Endodermal cell (in vitro differentiated cells): ENCODE measurements at regions not wholly inside any gene's neighbourhood (a gene's known extent, or its start where the extent isn't known, plus 50 kb on each side); places are given as distances from the start of the nearest gene placed in this dataset.

Source experiments
- DNase-seq: peaks from one replicate; pipeline ENCODE4 v3.0.0-alpha.2; 2017
- H3K27ac ChIP-seq: 2 replicates; pipeline ENCODE4 v1.5.1; 2013; ENCODE audit warnings: mild to moderate bottlenecking, low read depth, low read length, moderate library complexity
- H3K27me3 ChIP-seq: 2 replicates; pipeline ENCODE4 v1.6.1; 2013; ENCODE audit warnings: mild to moderate bottlenecking, low read length, moderate library complexity; ENCODE audit not compliant: insufficient read depth, control insufficient read depth, poor library complexity, severe bottlenecking
- H3K36me3 ChIP-seq: 2 replicates; pipeline ENCODE4 v1.7.0; 2013; ENCODE audit warnings: mild to moderate bottlenecking, low read length, moderate library complexity; ENCODE audit not compliant: control insufficient read depth, insufficient read depth
- H3K4me1 ChIP-seq: one replicate; pipeline ENCODE4 v1.7.0; 2013; ENCODE audit warnings: low read length; ENCODE audit not compliant: control insufficient read depth, insufficient read depth
- H3K4me3 ChIP-seq: 2 replicates; pipeline ENCODE4 v1.5.1; 2013; ENCODE audit warnings: mild to moderate bottlenecking, low read length, moderate library complexity
- H3K9ac ChIP-seq: 2 replicates; pipeline ENCODE4 v1.6.1; 2013; ENCODE audit warnings: mild to moderate bottlenecking, low read length, moderate library complexity; ENCODE audit not compliant: poor library complexity, severe bottlenecking; ENCODE audit errors: extremely low read depth
- H3K9me3 ChIP-seq: 2 replicates; pipeline ENCODE4 v1.6.1; 2013; ENCODE audit warnings: mild to moderate bottlenecking, low read length, moderate library complexity; ENCODE audit not compliant: control insufficient read depth
- H3K27ac Mint-ChIP-seq: 2 replicates; pipeline ENCODE4 v1.8.0; 2020; ENCODE audit warnings: mixed read lengths
- H3K27me3 Mint-ChIP-seq: 2 replicates; pipeline ENCODE4 v1.8.0; 2021; ENCODE audit warnings: mild to moderate bottlenecking, mixed read lengths; ENCODE audit not compliant: insufficient read depth
- H3K36me3 Mint-ChIP-seq: 2 replicates; pipeline ENCODE4 v1.8.0; 2020; ENCODE audit warnings: low read depth, mixed read lengths
- H3K4me1 Mint-ChIP-seq: 2 replicates; pipeline ENCODE4 v1.8.0; 2020; ENCODE audit warnings: mixed read lengths
- H3K4me3 Mint-ChIP-seq: 2 replicates; pipeline ENCODE4 v1.8.0; 2020; ENCODE audit warnings: mild to moderate bottlenecking, moderate library complexity, mixed read lengths
- H3K9me3 Mint-ChIP-seq: 2 replicates; pipeline ENCODE4 v1.8.0; 2020; ENCODE audit warnings: mild to moderate bottlenecking, mixed read lengths
- CTCF ChIP-seq: fragments of 200-600 bp; sonication (generic); conservative IDR thresholded peaks from 2 replicates; pipeline ENCODE4 v1.5.0; 2021; ENCODE audit warnings: antibody characterized with exemption, mild to moderate bottlenecking
- WGBS, 2 experiments: methylation state at CpG; one replicate each; pipeline versions ENCODE4 v1.1.5 to v1.1.7; 2013; ENCODE audit warnings: missing lambda C conversion rate in 2 of 2, mixed read lengths in 1 of 2; ENCODE audit not compliant: insufficient coverage in 1 of 2, insufficient read length in 1 of 2; 5-methylcytosine and 5-hydroxymethylcytosine counted together

GRCh38 chrX:7201496-7201895 lies 53.5 kb upstream of the PUDP start:
- no peaks in the 10 kb centered on the region for H3K9me3 Mint-ChIP-seq
- no peak overlapping the region for H3K27ac Mint-ChIP-seq
- H3K27me3 Mint-ChIP-seq: no peaks in the 10 kb centered on the region
- Histone ChIP-seq H3K27me3 (no peaks in the 10 kb centered on the region), H3K27ac (no peak overlapping the region), H3K9ac (no peak overlapping the region), H3K36me3 (no peaks in the 10 kb centered on the region), H3K9me3 (no peaks in the 10 kb centered on the region), H3K4me3 (no peak overlapping the region), H3K4me1 (no peaks in the 10 kb centered on the region)
- H3K4me3 Mint-ChIP-seq: no peak overlapping the region
- 92% methylated on average over 3 of the region's 4 CpGs; no CpG with 5 or more reads in 1 of the 2 experiments for WGBS, 2 experiments
- no peak for DNase-seq
- no peaks in the 10 kb centered on the region for H3K4me1 Mint-ChIP-seq
- H3K36me3 Mint-ChIP-seq: no peaks in the 10 kb centered on the region
- no peak for TF ChIP-seq CTCF

DNA sequence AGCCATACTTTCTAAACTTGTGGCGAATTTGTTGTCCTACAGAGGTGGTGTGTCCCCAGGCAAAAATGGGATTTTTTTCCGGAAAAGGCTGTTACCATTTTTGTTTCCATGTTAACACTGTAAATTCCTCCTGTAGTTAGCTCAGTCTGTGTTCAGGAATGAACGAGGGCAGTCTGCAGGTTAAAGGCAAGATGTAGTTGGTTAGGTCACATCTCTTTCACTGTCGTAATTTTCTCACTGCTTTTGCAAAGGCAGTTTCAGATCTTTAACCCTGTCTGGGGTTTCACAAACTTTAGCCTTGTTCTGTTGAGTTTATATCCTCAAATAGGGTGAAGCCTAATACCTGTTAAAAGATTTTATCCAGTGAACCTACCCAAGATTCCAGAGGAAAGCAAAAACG lies 50.5 kb upstream of the PUDP start:
- no peaks in the 10 kb centered on the region for H3K36me3 Mint-ChIP-seq
- no peaks in the 10 kb centered on the region for H3K9me3 Mint-ChIP-seq
- DNase-seq: no peak
- H3K9ac ChIP-seq: no peak overlapping the region
- H3K27ac Mint-ChIP-seq: no peak overlapping the region
- H3K27me3 Mint-ChIP-seq: no peaks in the 10 kb centered on the region
- no peaks in the 10 kb centered on the region for H3K36me3 ChIP-seq
- H3K9me3 ChIP-seq: no peaks in the 10 kb centered on the region
- TF ChIP-seq CTCF: no peak
- no peak overlapping the region for H3K27ac ChIP-seq
- WGBS, 2 experiments: 93% methylated on average over 4 of the region's 5 CpGs; no CpG with 5 or more reads in 1 of the 2 experiments
- H3K4me3 Mint-ChIP-seq: no peak overlapping the region
- H3K27me3 ChIP-seq: no peaks in the 10 kb centered on the region
- H3K4me1 Mint-ChIP-seq: peaks cover 4% of the 10 kb centered on the region
- H3K4me3 ChIP-seq: no peak overlapping the region
- no peaks in the 10 kb centered on the region for H3K4me1 ChIP-seq
